Medulla oblongata (tissue), 1 donor: ENCODE measurements at regions not wholly inside any gene's neighbourhood (a gene's known extent, or its start where the extent isn't known, plus 50 kb on each side); places are given as distances from the start of the nearest gene placed in this dataset.
"Not testable (repeated sequence)": the region's sequence is repeated elsewhere in the genome, so short reads cannot be mapped to it uniquely, and the experiment has no call there.

ENCODE experiments used
- DNase-seq: peaks from one replicate; pipeline ENCODE4 v3.0.0-alpha.2; 2015; ENCODE audit errors: extremely low spot score

GRCh38 chr7:46296526-46296925 is 375.5 kb upstream of the IGFBP3 start:
- no peak for DNase-seq

GRCh38 chr7:46294381-46294780 is 373.3 kb upstream of the IGFBP3 start:
- no peak for DNase-seq

- DNase-seq, result no peak
Measured at GRCh38 chr7:46292741-46293140, 371.7 kb upstream of the IGFBP3 start.

DNA sequence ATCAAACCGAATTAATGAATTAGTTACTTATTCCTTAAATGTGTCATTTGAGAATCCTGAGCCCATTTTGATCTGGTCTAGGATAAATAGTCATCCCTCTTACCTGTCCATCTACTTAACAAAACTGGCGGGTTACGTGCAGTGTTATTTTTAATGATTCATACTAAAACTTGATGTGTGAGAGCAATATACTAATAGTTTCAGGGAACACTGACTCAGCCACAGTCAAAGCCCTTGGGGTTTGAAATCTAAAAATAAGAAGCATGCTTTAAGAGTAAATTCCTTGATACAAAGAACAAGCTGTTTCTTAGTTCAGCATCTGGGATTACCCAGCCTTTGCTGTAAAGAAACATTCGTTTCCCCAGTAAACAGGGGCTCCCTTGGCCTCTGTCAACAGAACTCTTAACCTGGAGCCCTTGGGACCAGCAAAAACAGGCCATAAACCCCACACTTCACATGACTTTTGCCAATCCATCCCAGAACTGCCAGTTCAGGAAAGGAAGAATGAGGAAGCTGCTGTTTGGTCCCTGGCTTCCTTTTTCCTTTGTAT is 370.6 kb upstream of the IGFBP3 start:
- DNase-seq, result no peak

- DNase-seq, result no peak
Measured at GRCh38 chr7:46291050-46291438, 370.0 kb upstream of the IGFBP3 start.

GRCh38 chr7:46290374-46291049 is 369.4 kb upstream of the IGFBP3 start:
- DNase-seq, result no peak

- DNase-seq, result no peak
Measured at GRCh38 chr7:46288861-46289260, 367.8 kb upstream of the IGFBP3 start.

GRCh38 chr7:46288010-46288409 is 366.9 kb upstream of the IGFBP3 start:
- DNase-seq, result no peak

GRCh38 chr7:46286957-46287356 is 365.9 kb upstream of the IGFBP3 start:
- DNase-seq, result no peak

DNA sequence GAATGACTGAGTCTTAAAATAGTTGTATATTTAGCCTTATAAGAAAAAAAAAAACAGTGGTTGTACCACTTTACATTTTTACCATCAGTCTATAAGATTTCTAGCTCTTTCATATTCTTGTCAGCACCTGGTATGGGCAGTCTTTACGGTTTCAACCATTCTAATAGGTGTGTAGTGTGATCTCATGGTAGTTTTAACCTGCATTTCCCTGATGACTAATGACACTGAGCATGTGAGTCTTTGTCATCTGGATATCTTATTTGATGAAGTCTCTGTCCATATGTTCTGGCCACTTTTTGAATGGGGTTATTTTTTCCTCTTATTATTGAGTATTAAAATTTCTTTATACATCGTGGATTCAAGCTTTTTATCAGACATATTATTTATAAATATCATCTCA is 365.3 kb upstream of the IGFBP3 start:
- DNase-seq, result no peak

- DNase-seq, result no peak
Measured at GRCh38 chr7:46285878-46286277, 364.8 kb upstream of the IGFBP3 start.

DNA sequence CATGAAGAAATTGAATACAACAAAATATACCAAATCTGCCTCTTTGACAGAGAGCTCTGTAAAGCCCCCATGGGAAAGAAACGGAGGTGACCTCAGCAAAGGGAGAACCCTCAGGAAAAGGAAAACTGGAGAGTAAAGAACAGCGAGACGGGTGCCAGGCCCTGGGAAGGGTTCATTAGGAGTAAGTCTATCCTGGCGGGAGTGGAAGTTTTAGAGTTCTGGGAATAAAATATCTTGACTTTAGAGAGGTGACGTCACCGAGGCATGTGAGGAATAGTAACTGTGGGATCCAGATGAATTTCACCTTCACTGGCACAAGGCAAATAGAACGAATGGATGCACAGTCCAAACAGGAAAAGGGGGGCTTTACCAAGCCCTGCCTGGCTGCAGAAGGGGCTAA is 362.8 kb upstream of the IGFBP3 start:
- no peak for DNase-seq

GRCh38 chr7:46282155-46282554 is 361.1 kb upstream of the IGFBP3 start:
- no peak for DNase-seq

DNA sequence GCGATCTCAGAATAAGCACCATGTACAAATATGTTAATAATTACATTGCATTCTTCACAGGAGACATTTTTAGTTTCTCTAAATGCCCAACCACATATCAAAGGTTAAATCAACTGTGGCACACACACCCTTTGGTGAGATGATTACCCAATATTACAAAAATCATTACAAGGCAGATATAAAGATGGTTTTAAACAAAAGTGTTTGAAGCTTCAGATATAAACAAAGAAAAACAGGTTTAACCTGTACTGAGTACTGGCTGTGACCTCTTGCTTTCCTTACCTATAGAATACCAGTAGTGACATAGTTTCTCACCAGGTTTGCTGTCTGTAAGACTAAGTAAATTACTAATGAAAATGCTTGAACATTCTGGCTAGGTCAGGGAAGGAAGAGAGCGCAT is 360.0 kb upstream of the IGFBP3 start:
- DNase-seq, result no peak

DNA sequence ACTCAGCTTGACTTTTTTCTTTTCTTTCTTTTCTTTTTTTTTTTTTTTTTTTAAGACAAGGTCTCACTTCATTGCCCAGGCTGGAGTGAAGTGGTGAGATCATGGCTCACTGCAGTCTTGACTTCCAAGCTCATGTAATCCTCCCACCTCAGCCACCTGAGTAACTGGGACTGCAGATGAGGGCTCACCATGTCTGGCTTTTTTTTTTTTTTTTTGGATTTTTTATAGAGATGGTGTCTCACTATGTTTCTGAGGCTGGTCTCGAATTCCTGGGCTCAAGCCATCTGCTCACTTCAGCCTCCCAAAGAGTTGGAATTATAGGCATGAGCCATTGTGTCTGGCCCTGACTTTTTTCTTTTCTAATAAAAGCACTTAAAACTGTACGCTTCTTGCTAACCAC is 358.2 kb upstream of the IGFBP3 start:
- DNase-seq, result no peak

DNA sequence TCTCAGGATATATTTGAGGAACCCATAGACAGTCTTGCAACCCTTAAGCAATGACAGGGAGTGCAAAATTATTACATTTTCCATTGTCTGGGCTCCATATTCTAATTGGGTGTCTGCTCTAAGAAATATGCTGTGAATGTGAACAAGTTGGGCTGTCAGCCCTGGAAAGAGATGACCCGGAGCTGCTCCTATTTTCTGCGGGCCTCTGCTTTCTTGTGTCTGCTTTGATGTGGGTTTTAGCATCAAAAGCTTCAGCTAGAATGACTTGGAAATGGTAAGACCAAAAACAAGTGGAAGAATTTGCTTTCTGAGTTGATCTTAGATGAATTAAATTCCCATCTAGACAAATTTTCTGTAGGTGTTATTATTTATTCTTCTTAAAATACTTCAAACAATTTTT is 343.6 kb upstream of the IGFBP3 start:
- DNase-seq, result no peak

DNA sequence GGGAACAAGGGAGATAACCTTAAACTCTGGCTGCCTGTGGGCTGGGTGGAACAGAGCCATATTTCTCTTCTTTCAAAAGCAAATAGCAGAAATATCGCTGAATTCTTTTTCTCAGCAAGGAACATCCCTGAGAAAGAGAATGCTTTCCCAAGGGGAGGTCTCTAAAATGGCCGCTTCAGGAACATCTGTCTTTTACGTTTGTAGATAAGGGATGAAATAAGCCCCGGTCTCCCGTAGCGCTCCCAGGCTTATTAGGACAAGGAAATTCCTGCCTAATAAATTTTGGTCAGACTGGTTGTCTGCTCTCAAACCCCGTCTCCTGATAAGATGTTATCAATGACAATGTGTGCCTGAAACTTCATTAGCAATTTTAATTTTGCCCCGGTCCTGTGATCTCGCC is 340.6 kb upstream of the IGFBP3 start:
- DNase-seq, result not testable (repeated sequence)

- DNase-seq, result no peak
Measured at GRCh38 chr7:46259947-46260346, 338.9 kb upstream of the IGFBP3 start.

GRCh38 chr7:46257761-46258448 is 336.8 kb upstream of the IGFBP3 start:
- DNase-seq, result no peak

DNA sequence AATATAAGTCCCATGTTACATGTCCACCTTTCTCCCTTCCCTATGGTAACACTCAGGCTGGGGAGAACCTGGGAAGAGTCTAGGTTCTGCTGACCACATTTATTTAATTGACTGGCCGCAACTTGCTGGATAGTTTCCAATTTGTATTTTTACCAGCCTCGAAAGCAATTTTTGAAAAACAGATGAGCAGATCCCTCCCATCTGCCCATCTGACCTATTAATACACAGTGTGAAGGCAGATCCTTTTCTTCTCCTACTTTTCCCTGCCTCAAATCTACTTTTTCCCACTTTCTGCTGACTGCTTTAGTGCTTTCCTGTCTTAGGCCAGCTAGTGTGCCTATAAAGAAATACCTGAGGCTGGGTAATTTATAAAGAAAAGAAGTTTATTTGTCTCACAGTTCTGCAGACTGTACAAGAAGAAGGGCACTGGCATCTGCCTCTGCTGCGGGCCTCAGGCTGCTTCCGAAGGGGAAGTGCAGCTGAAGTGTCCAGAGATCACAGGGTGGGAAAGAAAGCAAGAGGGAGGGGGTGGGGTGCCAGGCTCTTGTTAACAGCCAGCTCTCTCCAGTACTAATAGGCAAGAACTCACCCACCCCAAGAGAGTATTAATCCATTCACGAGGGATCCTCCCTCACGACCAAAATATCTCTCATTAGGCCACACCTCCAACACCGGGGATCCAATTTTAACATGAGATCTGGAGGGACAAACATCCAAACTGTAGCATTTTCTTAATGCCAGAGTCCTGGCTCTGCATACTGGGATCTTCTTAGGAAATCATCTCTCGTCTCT is 336.0 kb upstream of the IGFBP3 start:
- DNase-seq, result no peak

- DNase-seq, result no peak
Measured at GRCh38 chr7:46253520-46253919, 332.4 kb upstream of the IGFBP3 start.

GRCh38 chr7:46247664-46248063 is 326.6 kb upstream of the IGFBP3 start:
- DNase-seq, result no peak
